T-helper 2 cell (primary cell): ENCODE measurements at regions not wholly inside any gene's neighbourhood (a gene's known extent, or its start where the extent isn't known, plus 50 kb on each side); places are given as distances from the start of the nearest gene placed in this dataset.
"Not testable (repeated sequence)": the region's sequence is repeated elsewhere in the genome, so short reads cannot be mapped to it uniquely, and the experiment has no call there.

Experiments
- DNase-seq, 5 experiments: peaks; one replicate each; pipeline versions ENCODE4 v3.0.0 to v3.0.0-alpha.2; 2012 to 2022

- no peak for DNase-seq
Measured at GRCh38 chr4:141290771-141291170, 70.1 kb downstream of the ZNF330 start.

DNA sequence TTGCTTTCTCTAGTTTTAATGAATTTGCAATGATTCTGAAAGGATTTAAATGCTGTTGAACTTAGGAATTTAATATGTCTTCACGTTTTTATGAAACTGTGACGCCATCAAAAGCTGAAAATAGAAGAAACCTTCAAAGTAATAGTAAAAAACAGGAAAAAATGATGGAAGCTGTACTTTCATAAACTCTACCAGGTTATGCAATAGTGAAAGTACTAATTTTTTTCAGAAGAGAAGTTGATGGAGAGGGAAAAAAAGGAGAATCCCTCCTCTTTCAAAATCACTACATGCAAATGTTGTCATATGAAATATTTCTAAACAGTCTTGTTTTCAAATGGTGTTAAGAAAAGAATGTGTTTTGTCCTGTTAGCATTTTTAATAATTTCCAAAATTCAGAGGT is 73.6 kb downstream of the ZNF330 start:
- no peak for DNase-seq

- DNase-seq: no peak
Measured at GRCh38 chr4:141301216-141301615, 80.5 kb downstream of the ZNF330 start.

GRCh38 chr4:141302924-141303323 is 82.2 kb downstream of the ZNF330 start:
- DNase-seq: no peak

DNA sequence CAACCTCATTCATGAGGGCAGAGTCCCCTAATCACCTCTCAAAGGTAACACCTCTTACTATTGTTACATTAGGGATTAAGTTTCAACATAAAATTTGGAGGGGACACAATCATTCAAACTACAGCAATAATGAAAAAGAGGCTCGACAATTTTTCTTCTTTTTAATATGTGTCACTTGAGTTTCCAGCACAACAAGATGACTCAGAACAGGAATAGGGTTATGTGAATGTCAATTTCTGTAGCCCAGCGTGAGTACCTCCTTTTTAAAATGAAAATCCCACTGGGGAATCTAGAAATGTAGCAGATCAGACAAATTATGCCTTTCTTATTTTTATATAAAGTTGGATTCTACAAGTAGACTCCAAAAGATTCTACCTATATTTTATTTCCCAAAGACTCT is 83.7 kb downstream of the ZNF330 start:
- peak in 1 of 5 experiments; percentile 21 for DNase-seq

DNA sequence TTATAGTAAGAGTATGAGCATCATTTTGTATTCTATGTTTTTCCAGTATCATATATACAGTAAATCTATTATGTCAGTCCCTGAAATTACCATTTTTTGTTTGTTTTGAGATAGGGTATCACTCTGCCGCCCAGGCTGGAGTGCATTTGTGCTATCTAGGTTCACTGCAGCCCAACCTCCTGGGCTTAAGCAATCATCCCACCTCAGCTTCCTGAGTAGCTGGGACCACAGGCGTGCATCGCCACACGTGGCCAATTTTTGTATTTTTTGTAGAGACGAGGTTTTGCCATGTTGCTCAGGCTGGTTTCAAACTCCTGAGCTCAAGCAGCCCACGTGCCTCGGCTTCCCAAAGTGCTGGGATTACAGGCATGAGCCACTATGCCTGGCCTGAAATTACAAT is 85.6 kb downstream of the ZNF330 start:
- peak in 1 of 5 experiments; percentile 7 for DNase-seq

DNA sequence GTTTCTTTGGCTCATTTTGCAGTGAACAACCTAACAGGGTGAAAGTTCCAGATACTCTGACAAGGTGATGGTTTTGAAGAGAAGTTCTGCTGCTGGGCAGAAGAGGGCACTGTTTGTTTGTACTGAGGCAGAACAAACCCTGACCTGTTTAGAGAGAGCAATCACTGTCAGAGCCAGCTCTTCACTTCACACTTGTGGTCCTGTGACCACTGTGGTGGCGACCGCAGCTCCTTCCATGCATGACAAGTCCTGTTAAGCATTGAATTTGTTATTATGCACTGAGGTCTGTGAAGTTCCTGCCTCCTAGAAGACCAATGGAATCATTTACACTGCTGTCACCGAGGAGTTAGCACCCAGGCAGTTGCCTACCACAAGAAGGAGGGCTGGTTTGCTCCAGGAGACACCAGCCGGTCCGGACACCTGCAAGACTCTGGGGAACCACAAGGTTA is 86.6 kb downstream of the ZNF330 start:
- DNase-seq: peak in 4 of 5 experiments; percentile 20 to 91 (median 56)

DNA sequence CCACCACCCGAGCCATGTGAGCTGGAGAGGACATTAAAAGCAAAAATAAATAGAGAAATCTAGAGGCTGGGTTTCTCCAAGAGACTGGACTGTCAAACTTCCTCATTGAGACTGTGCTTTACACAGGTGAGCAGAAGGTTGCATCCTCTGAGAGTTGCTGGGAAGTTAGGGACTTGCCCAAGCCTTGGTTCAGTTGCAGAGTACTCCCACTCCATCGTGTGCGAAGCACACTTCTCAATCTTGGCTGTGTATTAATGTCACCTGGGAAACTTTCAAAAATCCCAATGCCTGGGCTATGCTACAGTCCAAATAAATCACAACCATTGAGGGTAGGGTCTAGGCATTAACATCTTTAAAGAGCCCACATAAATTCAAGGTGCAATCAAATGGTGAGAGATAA is 89.2 kb downstream of the ZNF330 start:
- no peak for DNase-seq

GRCh38 chr4:141311246-141312204 is 90.8 kb downstream of the ZNF330 start:
- DNase-seq: no peak

- DNase-seq: no peak
Measured at GRCh38 chr4:141314627-141315026, 93.9 kb downstream of the ZNF330 start.

GRCh38 chr4:141328560-141329173 is 108.0 kb downstream of the ZNF330 start:
- DNase-seq: no peak

GRCh38 chr4:141329174-141329569 is 108.5 kb downstream of the ZNF330 start:
- peak in 1 of 5 experiments; percentile 54 for DNase-seq

GRCh38 chr4:141330616-141331015 is 109.9 kb downstream of the ZNF330 start:
- no peak for DNase-seq

DNA sequence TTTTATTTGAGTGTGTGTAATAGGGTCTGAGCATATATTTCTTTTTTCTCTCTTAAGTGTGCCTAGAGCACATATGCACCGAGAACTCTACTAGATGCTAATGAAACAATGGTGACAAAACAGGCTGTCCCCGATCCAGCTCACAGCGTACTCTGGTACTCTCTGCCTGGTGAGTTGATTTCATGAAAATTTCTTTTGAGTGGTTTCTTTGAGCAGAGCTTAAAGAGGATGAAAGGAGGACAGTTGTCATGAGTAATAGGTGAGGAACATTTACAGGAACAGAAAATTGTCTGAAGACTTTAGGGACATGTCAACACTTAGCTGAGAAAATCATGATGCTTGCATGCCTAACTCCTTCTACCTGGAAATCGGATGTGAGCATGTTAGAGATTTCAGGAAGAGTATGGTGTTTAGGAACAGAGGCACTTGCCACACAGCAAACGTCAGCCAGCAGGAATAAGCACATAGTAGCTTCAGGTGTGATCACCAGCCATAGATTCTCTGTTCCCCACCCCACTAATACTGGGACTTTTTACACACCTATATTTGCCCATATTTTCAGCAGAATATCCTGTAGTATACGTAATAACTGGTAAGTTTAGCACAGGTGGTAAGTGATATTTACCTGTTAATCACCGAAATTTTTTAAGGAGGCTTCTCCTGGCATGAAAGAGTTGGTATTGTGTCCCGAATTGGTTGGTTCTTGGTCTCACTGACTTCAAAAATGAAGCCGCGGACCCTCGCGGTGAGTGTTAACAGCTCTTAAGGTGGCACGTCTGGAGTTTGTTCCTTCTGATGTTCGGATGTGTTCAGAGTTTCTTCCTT is 111.1 kb downstream of the ZNF330 start:
- no peak for DNase-seq

DNA sequence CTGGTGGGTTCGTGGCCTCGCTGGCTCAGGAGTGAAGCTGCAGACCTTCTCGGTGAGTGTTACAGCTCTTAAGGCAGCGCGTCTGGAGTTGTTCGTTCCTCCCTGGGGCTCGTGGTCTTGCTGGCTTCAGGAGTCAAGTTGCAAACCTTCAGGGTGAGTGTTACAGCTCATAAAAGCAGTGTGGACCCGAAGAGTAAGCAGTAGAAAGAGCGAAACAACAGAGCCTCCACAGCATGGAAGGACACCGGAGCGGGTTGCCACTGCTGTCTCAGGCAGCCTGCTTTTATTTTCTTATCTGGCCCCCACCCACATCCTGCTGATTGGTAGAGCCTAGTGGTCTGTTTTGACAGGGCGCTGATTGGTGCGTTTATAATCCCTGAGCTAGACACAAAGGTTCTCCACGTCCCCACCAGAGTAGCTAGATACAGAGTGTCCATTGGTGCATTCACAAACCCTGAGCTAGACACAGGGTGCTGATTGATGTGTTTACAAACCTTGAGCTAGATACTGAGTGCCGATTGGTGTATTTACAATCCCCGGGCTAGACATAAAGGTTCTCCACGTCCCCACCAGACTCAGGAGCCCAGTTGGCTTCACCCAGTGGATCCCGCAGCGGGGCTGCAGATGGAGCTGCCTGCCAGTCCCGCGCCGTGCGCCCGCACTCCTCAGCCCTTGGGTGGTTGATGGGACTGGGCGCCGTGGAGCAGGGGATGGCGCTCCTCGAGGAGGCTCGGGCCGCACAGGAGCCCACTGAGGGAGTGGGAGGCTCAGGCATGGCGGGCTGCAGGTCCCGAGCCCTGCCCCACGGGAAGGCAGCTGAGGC is 111.9 kb downstream of the ZNF330 start:
- DNase-seq: not testable (repeated sequence)

- DNase-seq: not testable (repeated sequence)
Measured at GRCh38 chr4:141333456-141334230, 112.9 kb downstream of the ZNF330 start.

DNA sequence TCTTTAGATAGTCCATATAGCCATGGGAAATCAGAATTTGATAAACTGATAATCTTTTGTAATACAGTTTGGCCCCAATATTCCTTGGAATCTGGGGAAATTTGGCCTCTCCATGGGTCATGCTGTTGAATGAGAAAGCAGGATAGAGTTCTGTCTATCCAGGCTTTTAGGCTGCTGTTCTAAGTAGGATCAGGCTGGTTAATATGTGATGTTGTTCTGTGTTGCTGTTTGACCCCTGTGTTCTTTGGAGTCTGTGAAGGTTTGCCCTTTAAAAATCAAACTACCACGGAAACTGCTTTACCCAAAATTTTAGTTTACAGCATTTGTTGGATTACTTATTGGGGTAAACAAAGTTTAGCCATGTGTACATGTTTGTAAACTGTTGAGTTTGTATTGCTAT is 114.5 kb downstream of the ZNF330 start:
- no peak for DNase-seq

DNA sequence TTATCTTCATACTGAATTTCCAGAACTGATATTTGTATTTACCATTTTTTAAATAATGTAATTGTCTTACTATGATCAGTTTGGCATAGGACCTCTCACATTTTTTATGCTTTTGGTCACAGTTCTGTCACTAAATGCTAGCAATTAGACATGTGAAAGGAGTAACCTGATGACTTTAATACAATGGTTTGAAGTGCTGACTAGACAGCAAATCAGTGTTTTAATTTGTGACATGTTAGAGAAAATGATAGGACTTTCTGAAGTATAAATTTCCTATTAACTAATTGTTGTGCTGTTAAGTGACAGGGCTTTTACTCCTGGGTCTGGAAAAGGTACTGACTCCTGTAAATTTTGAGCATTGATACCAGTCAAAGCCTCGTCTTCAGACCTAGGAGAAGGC is 117.5 kb downstream of the ZNF330 start:
- DNase-seq: no peak

GRCh38 chr4:141339391-141339790 is 118.7 kb downstream of the ZNF330 start:
- no peak for DNase-seq

- DNase-seq: no peak
Measured at GRCh38 chr4:141339966-141340365, 119.3 kb downstream of the ZNF330 start.

DNA sequence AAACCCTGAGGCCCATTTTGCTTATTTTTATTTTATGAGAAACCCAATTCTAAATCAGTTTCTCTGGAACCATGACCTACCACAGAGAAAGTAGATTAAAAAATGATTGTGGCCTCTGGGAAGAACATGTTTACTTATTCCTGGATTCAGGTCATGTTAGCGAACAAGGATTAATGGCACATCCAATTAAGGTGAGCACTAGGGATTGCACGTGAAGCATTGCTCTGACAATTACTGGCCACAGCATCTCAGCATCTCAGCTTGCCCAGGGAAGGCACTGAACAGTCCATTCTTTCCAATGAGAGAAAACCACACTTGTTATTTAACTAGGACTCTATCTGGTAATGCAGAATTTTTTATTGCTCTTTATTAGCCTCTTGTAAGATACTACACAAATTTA is 119.8 kb downstream of the ZNF330 start:
- DNase-seq: no peak
